HG03378 (cell line): ENCODE measurements at regions not wholly inside any gene's neighbourhood (a gene's known extent, or its start where the extent isn't known, plus 50 kb on each side); places are given as distances from the start of the nearest gene placed in this dataset.
"Not testable (repeated sequence)": the region's sequence is repeated elsewhere in the genome, so short reads cannot be mapped to it uniquely, and the experiment has no call there.

Experiments used
- ATAC-seq: cut with Tn5 transposase; IDR thresholded peaks from one replicate; pipeline ENCODE4 v1.9.1; 2021; ENCODE audit warnings: mild to moderate bottlenecking, moderate library complexity; ENCODE audit not compliant: unreplicated experiment

DNA sequence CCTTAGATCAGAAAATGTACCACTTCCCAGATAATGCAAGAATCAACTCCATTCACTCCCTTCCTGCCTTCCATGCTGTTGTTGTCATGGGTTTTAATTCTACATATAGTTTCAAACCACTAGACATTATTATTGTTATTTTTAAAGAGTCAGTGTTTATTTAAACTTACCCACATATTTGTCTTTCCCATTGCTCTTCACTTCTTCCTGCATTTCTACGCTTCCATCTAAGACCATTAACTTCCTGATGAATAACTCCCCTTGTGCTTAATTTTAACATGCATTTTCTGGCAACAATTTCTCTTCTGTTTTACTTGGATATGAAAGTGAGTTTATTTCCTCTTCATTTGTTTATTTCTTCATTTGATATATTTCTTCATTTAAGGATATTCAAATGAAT, 127.1 kb upstream of the FHIT start:
- ATAC-seq = no peak

DNA sequence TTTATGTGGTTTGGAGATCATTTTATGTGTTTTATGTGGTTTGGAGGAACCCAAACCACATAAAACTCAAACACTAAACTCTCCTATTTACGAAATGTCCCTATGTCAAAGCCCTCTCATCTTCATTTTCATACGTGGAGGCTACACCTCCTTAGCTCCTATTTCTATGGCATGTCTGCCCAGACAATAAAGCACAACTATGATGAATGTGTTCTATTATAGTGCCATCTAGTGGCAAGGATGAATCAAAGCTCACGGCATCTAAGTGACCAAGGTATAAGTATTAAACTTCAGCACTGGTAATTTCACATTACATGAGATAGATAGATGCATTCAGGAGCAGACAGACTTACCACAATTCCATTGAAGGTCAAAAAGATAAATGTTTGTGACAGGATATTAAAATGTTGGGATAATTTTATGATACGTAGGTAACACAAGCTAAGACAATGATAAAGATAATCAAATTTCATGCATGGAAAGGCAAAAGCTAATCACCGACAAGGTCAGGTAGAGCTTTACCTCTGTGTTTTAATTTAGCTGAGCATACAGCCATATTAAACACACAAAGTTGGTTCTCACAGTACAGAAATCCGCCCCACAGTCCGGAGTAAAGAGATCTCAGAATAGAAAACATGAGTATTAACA, 130.6 kb upstream of the FHIT start:
- ATAC-seq = peak; percentile 99

DNA sequence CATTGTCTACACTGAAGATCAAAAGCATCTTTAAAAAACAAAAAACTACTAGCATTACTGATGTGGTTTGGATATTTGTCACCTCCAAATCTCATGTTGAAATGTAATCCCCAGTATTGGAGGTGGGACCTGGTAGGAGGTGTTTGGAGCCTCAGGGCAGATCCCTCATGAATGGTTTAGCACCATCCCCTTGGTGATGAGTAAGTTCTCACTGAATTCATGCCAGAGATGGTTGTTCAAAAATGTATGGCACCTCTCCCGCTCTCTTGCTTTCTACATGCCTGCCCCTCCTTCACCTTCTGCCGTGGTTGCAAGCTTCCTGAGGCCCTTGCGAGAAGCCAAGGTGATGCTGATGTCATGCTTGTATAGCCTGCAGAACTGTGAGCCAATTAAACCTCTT, 136.6 kb upstream of the FHIT start:
- ATAC-seq = no peak

DNA sequence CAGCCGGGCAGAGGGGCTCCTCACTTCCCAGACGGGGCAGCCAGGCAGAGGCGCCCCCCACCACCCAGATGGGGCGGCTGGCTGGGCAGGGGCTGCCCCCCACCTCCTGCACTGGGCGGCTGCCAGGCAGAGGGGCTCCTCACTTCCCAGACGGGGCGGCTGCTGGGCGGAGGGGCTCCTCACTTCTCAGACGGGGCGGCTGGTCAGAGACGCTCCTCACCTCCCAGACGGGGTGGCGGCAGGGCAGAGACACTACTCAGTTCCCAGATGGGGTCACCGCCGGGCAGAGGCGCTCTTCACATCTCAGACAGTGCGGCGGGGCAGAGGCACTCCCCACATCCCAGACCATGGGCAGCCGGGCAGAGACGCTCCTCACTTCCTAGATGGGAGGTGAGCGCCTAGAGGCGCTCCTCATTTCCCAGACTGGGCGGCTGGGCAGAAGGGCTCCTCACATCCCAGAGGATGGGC, 142.3 kb upstream of the FHIT start:
- not testable (repeated sequence) for ATAC-seq

DNA sequence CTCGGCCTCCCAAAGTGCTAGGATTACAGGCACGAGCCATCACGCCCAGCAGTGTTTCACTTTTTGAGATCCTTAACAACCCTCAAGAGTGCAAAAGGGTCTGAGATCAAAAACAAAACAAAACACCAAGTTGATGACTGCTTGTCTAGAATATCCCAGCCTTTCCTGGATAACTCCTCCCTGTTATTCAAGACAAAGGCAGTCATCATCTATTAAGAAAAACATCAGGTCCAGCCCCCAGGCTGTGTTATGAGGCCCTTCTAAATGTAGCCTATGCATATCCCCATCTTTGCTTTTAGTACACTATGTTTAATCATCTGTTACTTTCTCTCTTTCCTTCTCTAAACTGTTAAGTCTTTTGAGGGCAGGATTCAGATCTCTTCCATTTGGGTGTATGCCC, 150.1 kb upstream of the FHIT start:
- no peak for ATAC-seq

DNA sequence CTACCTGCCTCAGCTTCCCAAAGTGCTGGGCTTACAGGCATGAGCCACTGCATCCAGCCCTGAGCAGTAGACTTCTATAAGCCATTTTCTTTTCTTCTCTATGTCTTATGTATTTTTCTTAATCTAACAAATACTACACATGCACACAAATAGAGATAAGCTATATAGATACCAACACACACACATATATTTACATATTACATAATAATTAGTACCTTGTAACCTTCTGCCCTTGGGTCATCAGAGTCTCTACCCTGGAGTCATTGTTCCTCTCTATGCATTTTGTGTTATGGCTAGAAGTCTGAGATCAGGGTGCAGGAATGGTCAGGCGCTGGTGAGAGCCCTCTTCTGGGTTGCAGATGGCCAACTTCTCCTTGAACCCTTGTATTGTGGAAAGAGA, 154.0 kb upstream of the PTPRG start:
- no peak for ATAC-seq

DNA sequence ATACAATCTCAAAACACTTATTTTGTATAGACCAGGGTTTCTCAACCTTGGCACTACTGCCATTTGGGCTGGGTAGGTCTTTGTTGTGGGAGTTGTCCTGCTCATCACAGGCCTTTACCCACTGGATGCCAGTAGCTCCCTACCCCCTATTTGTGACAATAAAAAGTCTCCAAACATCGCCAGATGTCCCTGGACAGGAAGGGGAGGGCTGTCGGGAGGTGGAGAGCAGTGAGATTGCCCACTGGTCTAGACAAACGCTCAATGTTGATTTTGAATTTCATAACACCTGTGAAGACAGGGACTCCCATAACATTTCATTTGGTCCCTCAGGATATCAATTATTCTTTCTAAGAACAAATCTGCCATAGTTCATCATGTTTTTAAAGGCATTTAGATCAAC, 151.7 kb upstream of the PTPRG start:
- ATAC-seq = no peak

DNA sequence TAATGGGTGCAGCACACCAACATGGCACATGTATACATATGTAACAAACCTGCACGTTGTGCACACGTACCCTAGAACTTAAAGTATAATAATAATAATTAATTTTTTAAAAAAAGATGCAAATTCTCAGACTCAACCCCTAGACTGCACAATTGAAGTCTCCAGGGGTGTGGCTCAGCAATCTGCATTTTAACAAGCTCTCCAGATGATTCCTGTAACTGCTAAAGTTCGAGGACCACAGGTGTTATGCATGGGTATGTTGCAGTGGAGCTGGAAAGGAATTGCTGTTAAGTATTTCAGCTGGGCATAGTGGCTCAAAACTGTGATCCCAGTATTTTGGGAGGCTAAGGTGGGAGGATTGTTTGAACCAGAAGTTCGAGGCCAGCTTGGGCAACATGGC, 151.0 kb upstream of the PTPRG start:
- ATAC-seq = not testable (repeated sequence)

DNA sequence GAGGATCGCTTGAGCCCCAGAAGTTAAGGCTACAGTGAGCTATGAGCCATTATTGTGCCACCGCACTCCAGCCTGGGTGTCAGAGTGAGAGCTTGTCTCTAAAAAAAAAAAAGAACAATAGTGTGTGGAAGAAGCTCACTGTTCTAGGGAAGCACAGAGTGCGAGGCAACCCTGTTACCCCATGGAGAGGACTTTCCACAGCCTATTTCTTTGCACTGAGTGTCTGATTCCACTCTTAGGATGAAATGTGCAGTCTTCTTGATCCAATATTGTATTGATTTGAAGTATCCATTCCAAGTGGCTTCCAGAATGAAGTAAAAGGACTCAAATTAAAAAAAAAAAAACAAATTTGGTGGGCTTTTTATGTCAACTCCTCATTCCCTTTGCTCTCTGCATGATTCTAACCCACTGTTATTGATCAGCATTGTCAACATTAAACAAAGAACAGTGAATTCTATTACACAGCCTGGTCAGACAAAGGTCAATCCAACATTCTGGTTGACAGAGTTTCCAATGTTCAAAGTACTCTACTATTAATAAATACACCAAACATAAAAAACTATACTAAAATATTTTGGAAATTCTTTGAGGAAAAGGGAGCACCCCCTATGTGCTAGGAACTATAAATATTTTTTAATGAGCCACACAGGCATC, 150.2 kb upstream of the PTPRG start:
- ATAC-seq = no peak

DNA sequence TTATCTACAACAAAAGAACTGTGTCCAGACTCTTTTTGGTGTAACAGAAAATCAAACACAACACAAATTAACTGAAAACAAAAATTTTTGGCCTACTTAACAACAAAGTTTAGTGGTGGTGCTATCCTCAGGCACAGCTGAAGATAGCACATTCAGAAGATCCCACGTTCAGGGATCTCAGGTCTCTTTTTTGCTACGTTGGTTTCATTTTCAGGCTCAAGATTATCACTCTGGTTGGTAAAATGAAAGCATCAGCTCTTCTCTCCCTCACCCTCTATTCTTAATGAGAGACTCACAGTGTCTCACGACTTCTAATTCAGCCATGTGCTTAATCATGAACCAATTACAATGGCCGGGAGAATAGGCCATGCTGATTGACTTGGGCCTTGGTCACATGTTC, 146.9 kb upstream of the PTPRG start:
- ATAC-seq = peak; percentile 55

DNA sequence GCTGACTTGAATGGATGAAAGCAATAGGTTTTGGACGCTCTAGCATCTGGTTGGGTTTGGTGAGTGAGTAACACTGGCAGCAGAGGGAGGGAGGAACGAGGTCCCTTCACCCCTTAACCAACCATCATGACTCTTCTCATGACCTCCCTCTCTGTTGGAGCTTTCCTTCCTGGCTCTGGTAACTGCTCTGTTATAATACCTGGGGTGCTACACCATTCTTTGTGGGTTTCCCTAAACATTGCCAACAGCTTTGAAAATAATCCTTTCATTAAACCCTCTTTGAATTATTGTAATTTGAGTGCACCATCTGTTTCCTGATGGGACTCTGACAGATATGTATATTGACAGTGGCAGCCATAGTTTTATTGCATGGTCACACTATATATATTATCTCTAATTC, 146.2 kb upstream of the PTPRG start:
- no peak for ATAC-seq

DNA sequence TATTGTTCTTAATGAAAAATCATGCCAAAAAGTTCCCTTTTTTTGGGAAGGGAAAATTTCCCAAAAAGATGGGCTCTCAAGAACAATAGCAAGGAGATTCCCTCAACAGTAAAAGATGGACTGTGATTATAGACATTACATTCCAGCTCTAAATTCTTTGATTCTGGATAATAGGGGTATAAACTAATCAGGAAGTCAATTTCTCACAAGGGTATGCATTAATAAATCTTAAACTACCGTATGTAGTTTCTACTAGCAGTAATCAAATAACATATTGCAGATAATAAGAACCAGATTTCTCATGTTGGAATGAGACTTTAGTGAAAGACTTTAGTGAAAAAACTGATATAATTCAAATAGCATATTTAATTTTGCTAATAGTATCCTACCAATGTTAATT, 144.8 kb upstream of the PTPRG start:
- no peak for ATAC-seq

DNA sequence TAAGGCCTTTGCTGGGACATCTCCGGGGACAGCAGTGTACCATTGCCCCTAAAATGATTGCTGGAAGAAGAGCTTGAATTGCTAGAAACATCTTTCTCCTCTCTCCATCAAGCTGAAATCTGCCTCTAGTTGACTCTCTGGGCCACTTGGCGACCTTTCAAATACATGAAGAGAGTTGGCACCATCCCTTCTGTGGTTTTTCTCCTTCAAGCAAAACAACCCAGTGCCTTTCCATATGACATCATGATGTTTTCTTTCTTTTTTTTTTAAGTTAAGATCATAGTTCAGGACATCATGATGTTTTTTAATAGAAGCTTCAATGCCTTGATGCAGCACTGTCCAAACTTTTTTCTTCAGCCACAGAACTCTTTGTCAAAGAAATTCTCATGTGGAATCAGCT, 144.0 kb upstream of the PTPRG start:
- ATAC-seq = no peak

DNA sequence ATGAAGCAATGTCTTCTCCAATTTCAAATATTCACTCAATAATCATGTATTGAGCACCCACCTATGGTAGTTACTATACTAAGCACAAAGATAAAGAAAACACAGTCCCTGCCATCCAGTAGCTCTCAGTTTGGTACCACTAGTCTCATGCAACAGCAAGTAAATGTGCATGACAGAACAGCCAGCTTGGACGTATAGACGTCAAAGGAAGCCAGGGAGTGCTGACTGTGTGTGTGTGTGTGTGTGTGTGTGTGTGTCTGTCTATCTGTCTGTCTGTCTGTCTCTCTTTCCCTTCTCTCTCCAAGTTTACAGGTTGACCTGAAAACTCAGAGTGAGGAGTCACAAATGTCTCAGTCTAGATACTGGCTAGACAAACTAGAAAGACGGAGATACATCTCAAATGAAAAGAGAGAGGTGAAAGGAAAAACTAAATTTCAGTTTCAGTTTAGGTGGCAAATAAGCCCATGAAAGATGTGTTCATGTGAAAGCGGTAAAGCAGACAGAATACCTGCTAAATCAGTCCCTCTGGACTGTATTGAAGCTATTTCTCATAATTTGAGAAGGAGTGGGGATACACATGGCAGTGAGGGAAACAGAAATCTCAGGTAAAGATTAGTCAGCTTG, 141.1 kb upstream of the PTPRG start:
- ATAC-seq = no peak

DNA sequence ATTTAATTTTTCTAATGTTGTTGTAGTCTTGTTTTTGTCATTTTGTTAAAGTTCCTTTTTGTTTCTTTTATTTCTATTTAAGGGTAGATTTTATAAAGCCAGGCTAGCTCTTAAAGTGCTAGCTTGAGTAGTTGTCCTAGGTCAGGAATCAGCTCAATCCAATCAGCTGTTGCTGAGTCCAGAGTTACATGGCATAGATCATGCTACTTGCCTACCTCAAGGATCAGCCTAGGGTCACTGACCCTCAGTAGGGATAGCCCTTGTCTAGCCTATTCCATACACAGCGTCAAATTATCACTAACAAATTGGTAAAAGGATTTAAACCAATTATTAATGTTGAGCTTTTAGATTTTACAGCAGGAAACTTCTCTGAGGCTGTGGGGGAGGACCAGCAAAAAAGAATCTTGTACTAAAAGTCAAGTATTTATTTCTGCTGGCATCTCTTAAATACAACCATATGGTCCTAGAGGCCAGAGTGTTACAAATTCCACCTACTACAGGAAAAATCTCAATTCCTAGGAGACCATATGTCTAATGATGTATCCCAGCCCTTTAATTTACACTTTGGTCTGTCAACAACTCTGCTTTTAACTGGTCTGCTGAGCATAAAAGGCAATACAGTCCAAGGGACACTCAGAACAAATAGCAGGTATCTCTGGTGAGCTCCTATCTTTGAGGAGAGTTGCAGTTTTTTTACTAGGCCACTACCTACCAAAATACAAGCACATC, 138.3 kb upstream of the PTPRG start:
- ATAC-seq = no peak

DNA sequence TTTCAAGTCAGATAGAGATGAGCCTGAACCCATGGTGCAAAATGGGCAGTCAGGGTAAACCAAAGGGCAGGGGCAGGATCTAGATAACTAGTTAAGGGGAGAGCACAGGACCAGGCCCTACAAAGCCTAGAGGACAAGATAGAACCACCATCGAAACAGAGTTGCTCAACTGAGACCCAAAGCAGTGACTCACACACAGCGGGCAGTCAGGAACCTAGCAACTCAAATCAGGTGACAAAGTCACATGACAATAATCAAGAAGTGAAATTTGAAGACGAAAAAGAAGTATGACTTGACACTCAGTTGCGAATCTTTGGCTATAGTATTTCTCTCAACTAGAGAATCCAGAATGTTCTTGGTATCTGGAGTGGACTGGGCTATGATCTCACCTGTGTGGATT, 136.0 kb upstream of the PTPRG start:
- ATAC-seq = no peak

DNA sequence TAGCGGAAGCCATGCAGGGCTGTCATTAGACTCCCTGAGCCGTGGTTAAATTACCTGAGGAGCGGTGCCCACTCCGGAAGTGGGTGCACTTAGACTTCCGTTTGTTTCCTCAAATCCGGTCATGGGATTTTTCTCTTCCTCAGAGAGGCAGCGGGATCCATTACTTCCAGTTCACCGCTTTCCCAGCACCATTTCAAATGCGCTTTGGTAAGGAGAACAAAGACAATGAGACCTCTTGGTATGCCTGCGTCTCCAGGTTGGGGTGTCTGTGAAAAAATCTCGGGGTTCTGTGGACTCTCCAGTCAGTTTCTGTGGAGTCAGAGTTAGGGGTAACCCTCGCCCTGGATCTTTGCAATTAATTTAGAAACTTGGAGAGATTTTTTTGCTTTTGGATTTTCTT, 132.3 kb upstream of the PTPRG start:
- ATAC-seq = no peak

DNA sequence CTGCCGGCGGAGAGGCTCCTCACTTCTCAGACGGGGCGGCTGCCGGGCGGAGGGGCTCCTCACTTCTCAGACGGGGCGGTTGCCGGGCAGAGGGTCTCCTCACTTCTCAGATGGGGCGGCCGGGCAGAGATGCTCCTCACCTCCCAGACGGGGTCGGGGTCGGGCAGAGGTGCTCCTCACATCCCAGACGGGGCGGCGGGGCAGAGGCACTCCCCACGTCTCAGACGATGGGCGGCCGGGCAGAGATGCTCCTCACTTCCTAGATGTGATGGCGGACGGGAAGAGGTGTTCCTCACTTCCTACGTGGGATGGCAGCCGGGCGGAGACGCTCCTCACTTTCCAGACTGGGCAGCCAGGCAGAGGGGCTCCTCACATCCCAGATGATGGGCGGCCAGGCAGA, 126.5 kb upstream of the PTPRG start:
- not testable (repeated sequence) for ATAC-seq

DNA sequence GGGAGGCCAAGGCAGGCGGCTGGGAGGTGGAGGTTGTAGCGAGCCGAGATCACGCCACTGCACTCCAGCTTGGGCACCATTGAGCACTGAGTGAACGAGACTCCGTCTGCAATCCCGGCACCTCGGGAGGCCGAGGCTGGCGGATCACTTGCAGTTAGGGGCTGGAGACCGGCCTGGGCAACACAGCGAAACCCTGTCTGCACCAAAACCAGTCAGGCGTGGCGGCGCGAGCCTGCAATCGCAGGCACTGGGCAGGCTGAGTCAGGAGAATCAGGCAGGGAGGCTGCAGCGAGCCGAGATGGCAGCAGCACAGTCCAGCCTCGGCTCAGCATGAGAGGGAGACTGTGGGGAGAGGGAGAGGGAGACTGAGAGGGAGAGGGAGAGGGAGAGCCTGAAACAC, 126.0 kb upstream of the PTPRG start:
- not testable (repeated sequence) for ATAC-seq

DNA sequence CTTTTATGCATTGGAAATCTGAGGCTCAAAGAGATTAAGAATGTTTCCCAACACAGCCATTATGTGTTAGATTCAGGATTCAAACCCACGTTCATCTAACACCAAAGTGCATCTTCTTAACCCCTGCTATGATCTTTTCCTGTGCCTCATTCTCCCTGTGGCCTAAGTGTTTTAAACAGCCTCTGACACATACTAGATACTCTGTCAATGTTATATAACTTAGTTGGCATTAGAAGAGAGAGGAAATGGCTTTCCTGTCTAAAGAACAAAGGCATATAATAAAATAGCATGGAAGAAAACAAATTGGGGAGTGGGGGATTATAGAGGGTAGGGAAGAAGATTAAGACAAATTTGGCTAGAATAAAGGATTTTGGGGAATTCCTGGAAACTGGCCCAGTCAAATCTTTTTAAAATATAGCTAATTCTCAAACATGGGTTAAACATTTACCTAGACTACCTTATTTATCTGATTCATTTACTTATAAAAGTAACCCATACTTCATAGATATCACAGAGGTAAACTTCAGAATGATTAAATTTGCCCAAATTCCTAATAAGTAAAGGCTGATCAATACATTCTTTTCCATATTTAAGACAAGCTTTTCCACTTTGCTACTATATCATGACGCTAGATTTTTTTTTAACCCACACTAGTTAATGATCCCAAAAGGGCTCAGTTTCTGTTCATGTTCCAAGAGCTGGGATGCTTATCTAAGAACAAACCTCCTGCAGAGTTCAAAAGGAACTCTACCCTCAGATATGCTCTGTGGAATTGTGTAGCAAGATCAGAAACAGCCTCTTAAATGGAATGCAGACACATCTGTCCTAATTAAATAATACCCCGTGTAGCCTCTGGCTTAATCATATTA, 122.9 kb upstream of the PTPRG start:
- ATAC-seq = no peak

DNA sequence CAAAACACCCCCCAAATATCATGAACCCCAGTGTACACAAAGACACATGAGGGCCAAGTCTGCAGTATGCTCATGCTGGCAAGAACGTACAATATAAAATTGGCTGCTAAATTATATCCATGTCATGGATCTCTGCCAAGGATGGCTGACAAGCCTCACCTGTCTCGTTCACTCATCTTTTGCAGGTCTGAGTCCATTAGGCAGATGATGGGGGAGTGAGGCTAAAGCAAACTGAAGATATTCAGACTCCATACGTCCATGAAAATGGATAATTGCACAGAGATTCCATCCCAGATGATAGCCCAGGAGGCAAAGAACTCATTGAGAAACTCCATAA, 122.3 kb upstream of the PTPRG start:
- no peak for ATAC-seq
